ENCODE measurements at regions not wholly inside any gene's neighbourhood (a gene's known extent, or its start where the extent isn't known, plus 50 kb on each side); places are given as distances from the start of the nearest gene placed in this dataset.

GRCh38 chr3:150107429-150108175 lies 136.9 kb upstream of the PFN2 start:
- Histone ChIP-seq H3K36me3 (ENCODE audit: control insufficient read depth, insufficient read depth, low read length) (no peaks in the 10 kb centered on the region), H3K9me3 (no peaks in the 10 kb centered on the region), H3K4me1 (no peaks in the 10 kb centered on the region), H3K4me3 (ENCODE audit: low read depth, low read length) (no peak overlapping the region), H3K27me3 (replicated peaks; ENCODE audit: control insufficient read depth, insufficient read depth, low read length) (no peaks in the 10 kb centered on the region)
- BruUV-seq (replicated peaks), result no TSS peak
- H3K9me3 Mint-ChIP-seq (ENCODE audit: unreplicated experiment), result no peaks in the 10 kb centered on the region
- DNase-seq, result no peak
- no peak for TF ChIP-seq CTCF (IDR thresholded peaks at IDR 0.05; ENCODE audit: insufficient read depth in 1 of 2, low read depth in 1 of 2, low read length in 1 of 2, severe bottlenecking in 1 of 2, unreplicated experiment in 1 of 2)
- peaks cover 3% of the 10 kb centered on the region for H3K27me3 Mint-ChIP-seq (ENCODE audit: insufficient read depth, unreplicated experiment)
- no peak overlapping the region for H3K4me3 Mint-ChIP-seq (ENCODE audit: unreplicated experiment)
- intact Hi-C loops (cut with micrococcal nuclease; ENCODE audit: unreplicated experiment), result no loop called here
- POLR2A ChIA-PET, result no interaction called here
- peaks cover 4% of the 10 kb centered on the region for H3K4me1 Mint-ChIP-seq (ENCODE audit: low read depth, unreplicated experiment)
- no peak overlapping the region for H3K27ac Mint-ChIP-seq (ENCODE audit: unreplicated experiment)
- CTCF ChIA-PET, result no interaction called here
- H3K36me3 Mint-ChIP-seq (ENCODE audit: insufficient read depth, unreplicated experiment), result no peaks in the 10 kb centered on the region

- no peaks in the 10 kb centered on the region for H3K9me3 Mint-ChIP-seq (ENCODE audit: unreplicated experiment)
- POLR2A ChIA-PET, result no interaction called here
- peaks cover 4% of the 10 kb centered on the region for H3K4me1 Mint-ChIP-seq (ENCODE audit: low read depth, unreplicated experiment)
- no peak overlapping the region for H3K4me3 Mint-ChIP-seq (ENCODE audit: unreplicated experiment)
- H3K9me3 ChIP-seq, result no peaks in the 10 kb centered on the region
- H3K4me3 ChIP-seq (ENCODE audit: low read depth, low read length), result no peak overlapping the region
- no peaks in the 10 kb centered on the region for H3K36me3 Mint-ChIP-seq (ENCODE audit: insufficient read depth, unreplicated experiment)
- no peak overlapping the region for H3K27ac Mint-ChIP-seq (ENCODE audit: unreplicated experiment)
- BruUV-seq (replicated peaks), result no TSS peak
- H3K4me1 ChIP-seq, result no peaks in the 10 kb centered on the region
- no peaks in the 10 kb centered on the region for H3K27me3 ChIP-seq (replicated peaks; ENCODE audit: control insufficient read depth, insufficient read depth, low read length)
- CTCF ChIA-PET, result interaction anchor here (0.6 kb wide), 1 partner anchor 1570 kb away, joined by 3 read pairs; no protein-coding TSS in a partner anchor
- TF ChIP-seq CTCF (IDR thresholded peaks at IDR 0.05; ENCODE audit: insufficient read depth in 1 of 2, low read depth in 1 of 2, low read length in 1 of 2, severe bottlenecking in 1 of 2, unreplicated experiment in 1 of 2), result no peak
- no peaks in the 10 kb centered on the region for H3K36me3 ChIP-seq (ENCODE audit: control insufficient read depth, insufficient read depth, low read length)
- DNase-seq, result peak in 1 of 2 experiments; percentile 40
- intact Hi-C loops (cut with micrococcal nuclease; ENCODE audit: unreplicated experiment), result no loop called here
- H3K27me3 Mint-ChIP-seq (ENCODE audit: insufficient read depth, unreplicated experiment), result peaks cover 3% of the 10 kb centered on the region
These were observed 136.2 kb upstream of the PFN2 start for GRCh38 chr3:150106740-150107428.

- intact Hi-C loops (cut with micrococcal nuclease; ENCODE audit: unreplicated experiment), result no loop called here
- CTCF ChIA-PET, result no interaction called here
- DNase-seq, result no peak
- Histone ChIP-seq H3K4me3 (ENCODE audit: low read depth, low read length) (no peak overlapping the region), H3K27me3 (replicated peaks; ENCODE audit: control insufficient read depth, insufficient read depth, low read length) (no peaks in the 10 kb centered on the region), H3K36me3 (ENCODE audit: control insufficient read depth, insufficient read depth, low read length) (no peaks in the 10 kb centered on the region), H3K9me3 (peaks cover 6% of the 10 kb centered on the region; the same call in 1 of the 2 replicates), H3K4me1 (no peaks in the 10 kb centered on the region)
- Mint-ChIP-seq H3K27ac (ENCODE audit: unreplicated experiment) (no peak overlapping the region), H3K9me3 (ENCODE audit: unreplicated experiment) (no peaks in the 10 kb centered on the region), H3K36me3 (ENCODE audit: insufficient read depth, unreplicated experiment) (no peaks in the 10 kb centered on the region), H3K27me3 (ENCODE audit: insufficient read depth, unreplicated experiment) (peaks cover 3% of the 10 kb centered on the region), H3K4me3 (ENCODE audit: unreplicated experiment) (no peak overlapping the region), H3K4me1 (ENCODE audit: low read depth, unreplicated experiment) (peaks cover 4% of the 10 kb centered on the region)
- no TSS peak for BruUV-seq (replicated peaks)
- POLR2A ChIA-PET, result no interaction called here
- TF ChIP-seq CTCF (IDR thresholded peaks at IDR 0.05; ENCODE audit: insufficient read depth in 1 of 2, low read depth in 1 of 2, low read length in 1 of 2, severe bottlenecking in 1 of 2, unreplicated experiment in 1 of 2), result no peak
These were observed 135.4 kb upstream of the PFN2 start for GRCh38 chr3:150105886-150106612.
